Naive thymus-derived CD4-positive, alpha-beta T cell (primary cell): ENCODE measurements at regions not wholly inside any gene's neighbourhood (a gene's known extent, or its start where the extent isn't known, plus 50 kb on each side); places are given as distances from the start of the nearest gene placed in this dataset.
A peak's percentile ranks its signal among the peaks of the same experiment; 100 is the strongest.
"Not testable (repeated sequence)": the region's sequence is repeated elsewhere in the genome, so short reads cannot be mapped to it uniquely, and the experiment has no call there.

Experiments
- ATAC-seq: fragments of 150-1000 bp; cut with Tn5 transposase; 2 replicates; pipeline ENCODE4 v1.10.0; 2021; ENCODE audit warnings: mild to moderate bottlenecking, moderate library complexity
- CTCF ChIA-PET: fragments of 350-600 bp; sonication (Branson Sonifier 250); formaldehyde crosslinking; loops from one replicate; lab custom pipeline; 2021; ENCODE audit warnings: antibody characterized with exemption; lab: Charles Lee
- POLR2A ChIA-PET: fragments of 350-600 bp; sonication (Branson Sonifier 250); formaldehyde crosslinking; loops from one replicate; lab custom pipeline; 2021; ENCODE audit warnings: antibody characterized with exemption, inconsistent platforms; lab: Charles Lee
- DNase-seq, 9 donors: peaks; one replicate each; pipeline versions ENCODE4 v3.0.0 to v3.0.0-alpha.2; 2020 to 2022; ENCODE audit warnings: mixed read lengths in 1 of 9
- H3K27ac ChIP-seq: one replicate; pipeline ENCODE4 v1.7.0; 2013; ENCODE audit warnings: mild to moderate bottlenecking, low read depth, low read length, moderate library complexity
- H3K27me3 ChIP-seq, 2 donors: one replicate each; pipeline ENCODE4 v1.7.0; 2013; ENCODE audit warnings: low read length in 2 of 2, mild to moderate bottlenecking in 2 of 2, moderate library complexity in 2 of 2; ENCODE audit not compliant: control insufficient read depth in 2 of 2, insufficient read depth in 2 of 2
- H3K36me3 ChIP-seq, 3 experiments: 1 replicate in 2 of 3; 2 replicates in 1 of 3; pipeline ENCODE4 v1.7.0; 2013; ENCODE audit warnings: low read length in 3 of 3, mild to moderate bottlenecking in 3 of 3, moderate library complexity in 1 of 3; ENCODE audit not compliant: insufficient read depth in 3 of 3, control insufficient read depth in 2 of 3
- H3K4me1 ChIP-seq, 2 donors: one replicate each; pipeline ENCODE4 v1.7.0; 2013; ENCODE audit warnings: low read length in 2 of 2, mild to moderate bottlenecking in 2 of 2, moderate library complexity in 1 of 2; ENCODE audit not compliant: control insufficient read depth in 2 of 2, insufficient read depth in 2 of 2
- H3K4me3 ChIP-seq: 2 replicates; pipeline ENCODE4 v1.7.0; 2013; ENCODE audit warnings: mild to moderate bottlenecking, low read length
- H3K9me3 ChIP-seq, 3 experiments: 1 replicate in 2 of 3; 2 replicates in 1 of 3; pipeline ENCODE4 v1.7.0; 2013; ENCODE audit warnings: low read length in 3 of 3; ENCODE audit not compliant: control insufficient read depth in 2 of 3
- H3K27ac Mint-ChIP-seq, 9 donors: one replicate each; pipeline ENCODE4 v1.8.0; 2020 to 2022; ENCODE audit warnings: mixed read lengths in 9 of 9, mild to moderate bottlenecking in 8 of 9, moderate library complexity in 5 of 9, inconsistent platforms in 2 of 9
- H3K27me3 Mint-ChIP-seq, 5 donors: one replicate each; pipeline ENCODE4 v1.8.0; 2021 to 2022; ENCODE audit warnings: mixed read lengths in 5 of 5, mild to moderate bottlenecking in 1 of 5
- H3K36me3 Mint-ChIP-seq, 5 donors: one replicate each; pipeline ENCODE4 v1.8.0; 2020 to 2022; ENCODE audit warnings: mixed read lengths in 5 of 5, mild to moderate bottlenecking in 3 of 5, inconsistent platforms in 1 of 5
- H3K4me1 Mint-ChIP-seq, 7 donors: one replicate each; pipeline ENCODE4 v1.8.0; 2020 to 2022; ENCODE audit warnings: mixed read lengths in 7 of 7, mild to moderate bottlenecking in 3 of 7, inconsistent platforms in 1 of 7
- H3K4me3 Mint-ChIP-seq, 10 donors: one replicate each; pipeline ENCODE4 v1.8.0; 2020 to 2022; ENCODE audit warnings: mild to moderate bottlenecking in 10 of 10, mixed read lengths in 10 of 10, moderate library complexity in 6 of 10, inconsistent platforms in 2 of 10
- H3K9me3 Mint-ChIP-seq, 11 donors: one replicate each; pipeline ENCODE4 v1.8.0; 2020 to 2022; ENCODE audit warnings: mixed read lengths in 11 of 11, mild to moderate bottlenecking in 4 of 11, inconsistent platforms in 1 of 11, moderate library complexity in 1 of 11
- intact Hi-C, 2 donors: fragments of 100-400 bp; cut with micrococcal nuclease; formaldehyde crosslinking; loops; one replicate each; pipeline ENCODE4 v1.15.1; 2023

DNA sequence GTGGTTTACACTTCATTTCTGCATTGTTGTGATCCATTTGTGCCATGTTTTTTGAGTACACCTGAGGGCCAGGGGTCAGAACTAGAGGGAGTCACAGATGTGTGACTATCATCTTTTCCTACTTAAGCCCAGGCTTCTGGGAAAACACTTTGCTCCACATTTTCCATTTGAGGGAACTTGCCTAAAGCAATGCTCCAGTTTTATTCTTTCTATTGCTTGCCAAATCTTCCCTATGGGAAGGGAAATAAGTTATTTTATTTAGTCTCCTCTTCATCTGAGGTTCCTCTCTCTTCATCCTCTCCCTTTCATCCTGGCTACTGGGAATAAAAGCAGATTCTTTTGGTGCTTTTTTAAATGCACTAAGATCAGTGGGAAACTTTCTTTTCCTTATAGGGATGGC is 179.9 kb upstream of the PRSS58 start:
- Mint-ChIP-seq H3K4me3 (no peak overlapping the region), H3K9me3 (no peaks in the 10 kb centered on the region), H3K27me3 (no peaks in the 10 kb centered on the region), H3K27ac (no peak overlapping the region), H3K4me1 (peaks cover 35 to 68% (median 63%) of the 10 kb centered on the region in 7 donors), H3K36me3 (no peaks in the 10 kb centered on the region)
- H3K27ac ChIP-seq = no peak overlapping the region
- POLR2A ChIA-PET = interaction anchor here (0.7 kb wide), 1 partner anchor 16 kb away, joined by 3 read pairs; no protein-coding TSS in a partner anchor
- DNase-seq (no peak), ATAC-seq (no peak)
- H3K9me3 ChIP-seq = no peaks in the 10 kb centered on the region
- peaks cover 6 to 26% of the 10 kb centered on the region in 2 donors for H3K4me1 ChIP-seq
- H3K4me3 ChIP-seq = no peak overlapping the region
- CTCF ChIA-PET = no interaction called here
- H3K27me3 ChIP-seq = no peaks in the 10 kb centered on the region
- H3K36me3 ChIP-seq = no peaks in the 10 kb centered on the region
- intact Hi-C loops = loop anchor here (1.0 to 10.0 kb wide), 5 partner anchors 22 to 777 kb away; no protein-coding TSS in a partner anchor

DNA sequence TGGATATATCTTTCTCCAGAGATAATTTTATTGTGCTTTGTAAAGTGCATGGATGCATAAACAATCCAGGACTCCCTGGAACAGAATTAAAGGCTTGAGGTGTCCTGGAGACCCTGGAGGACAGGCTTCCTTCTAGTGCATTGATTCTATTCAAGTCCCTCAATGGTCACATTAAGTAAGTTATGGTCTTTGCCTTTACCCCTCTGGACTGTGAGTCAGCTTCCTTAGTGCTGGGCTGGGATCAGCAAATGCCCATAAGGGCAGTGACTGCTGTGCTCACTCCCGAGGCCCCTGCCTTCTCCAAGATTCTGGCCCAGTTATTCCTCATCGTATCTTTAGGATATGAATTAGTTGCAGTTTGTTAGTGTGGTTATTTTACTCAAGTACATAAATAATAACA is 178.7 kb upstream of the PRSS58 start:
- Mint-ChIP-seq H3K9me3 (no peaks in the 10 kb centered on the region), H3K36me3 (no peaks in the 10 kb centered on the region), H3K27me3 (no peaks in the 10 kb centered on the region), H3K4me1 (peaks cover 32 to 62% (median 57%) of the 10 kb centered on the region in 7 donors), H3K4me3 (peak overlapping the region in 1 of 10 donors; percentile 80), H3K27ac (no peak overlapping the region)
- intact Hi-C loops = loop anchor here in 1 of 2 donors (5.0 to 10.0 kb wide), 2 partner anchors 151 to 778 kb away; no protein-coding TSS in a partner anchor
- DNase-seq (no peak), ATAC-seq (no peak)
- Histone ChIP-seq H3K4me3 (no peak overlapping the region), H3K27me3 (no peaks in the 10 kb centered on the region), H3K4me1 (peaks cover 6 to 26% of the 10 kb centered on the region in 2 donors), H3K27ac (no peak overlapping the region), H3K36me3 (no peaks in the 10 kb centered on the region), H3K9me3 (no peaks in the 10 kb centered on the region)
- ChIA-PET CTCF (interaction anchor here (1.4 kb wide), 1 partner anchor 41 kb away, joined by 4 read pairs; no protein-coding TSS in a partner anchor), POLR2A (no interaction called here)

DNA sequence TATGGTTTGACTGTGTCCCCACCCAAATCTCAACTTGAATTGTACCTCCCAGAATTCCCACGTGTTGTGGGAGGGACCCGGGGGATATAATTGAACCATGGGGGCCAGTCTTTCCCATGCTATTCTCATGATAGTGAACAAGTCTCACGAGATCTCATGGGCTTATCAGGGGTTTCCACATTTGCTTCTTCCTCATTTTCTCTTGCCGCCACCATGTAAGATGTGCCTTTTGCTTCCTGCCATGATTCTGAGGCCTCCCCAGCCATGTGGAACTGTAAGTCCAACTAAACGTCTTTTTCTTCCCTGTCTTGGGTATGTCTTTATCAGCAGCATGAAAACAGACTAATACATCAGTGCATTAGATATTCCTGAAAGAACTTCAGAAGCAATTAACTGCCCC is 177.7 kb upstream of the PRSS58 start:
- not testable (repeated sequence) for H3K27ac ChIP-seq, H3K36me3 ChIP-seq, H3K36me3 Mint-ChIP-seq, DNase-seq, H3K9me3 ChIP-seq, H3K27me3 Mint-ChIP-seq, H3K4me3 ChIP-seq, H3K27me3 ChIP-seq, H3K9me3 Mint-ChIP-seq, ATAC-seq
- Mint-ChIP-seq H3K4me3 (peak overlapping the region in 9 of 10 donors; percentile 2 to 82 (median 66)), H3K4me1 (peaks cover 24 to 52% (median 47%) of the 10 kb centered on the region in 7 donors), H3K27ac (peak overlapping the region in 4 of 9 donors; percentile 8 to 85 (median 24))
- intact Hi-C loops = loop anchor here (2.0 to 10.0 kb wide), 3 partner anchors 23 to 779 kb away; no protein-coding TSS in a partner anchor
- H3K4me1 ChIP-seq = peaks cover 6 to 19% of the 10 kb centered on the region in 2 donors
- POLR2A ChIA-PET = interaction anchor here (1.7 kb wide), 1 partner anchor 7 kb away, joined by 4 read pairs; no protein-coding TSS in a partner anchor
- CTCF ChIA-PET = interaction anchor here (0.9 to 1.4 kb wide), 2 partner anchors 16 to 42 kb away, joined by 3 to 4 read pairs; no protein-coding TSS in a partner anchor

GRCh38 chr7:142434666-142435167 is 176.9 kb upstream of the PRSS58 start:
- ChIA-PET CTCF (interaction anchor here (0.8 to 1.6 kb wide), 6 partner anchors 10 to 100 kb away, joined by 3 to 5 read pairs (median 4); no protein-coding TSS in a partner anchor), POLR2A (interaction anchor here (0.9 to 2.6 kb wide), 6 partner anchors 8 to 376 kb away, joined by 4 to 12 read pairs (median 4); no protein-coding TSS in a partner anchor)
- H3K4me3 ChIP-seq = peak overlapping the region; percentile 52
- H3K4me1 ChIP-seq = peaks cover 6 to 12% of the 10 kb centered on the region in 2 donors
- H3K36me3 ChIP-seq = no peaks in the 10 kb centered on the region
- Mint-ChIP-seq H3K27me3 (peaks cover 0 to 8% (median 0%) of the 10 kb centered on the region in 5 donors), H3K36me3 (no peaks in the 10 kb centered on the region), H3K9me3 (no peaks in the 10 kb centered on the region), H3K27ac (peak overlapping the region; percentile 78 to 91 (median 85)), H3K4me1 (peaks cover 25 to 52% (median 46%) of the 10 kb centered on the region in 7 donors), H3K4me3 (peak overlapping the region; percentile 68 to 89 (median 82))
- peak overlapping the region; percentile 40 for H3K27ac ChIP-seq
- H3K9me3 ChIP-seq = no peaks in the 10 kb centered on the region
- ATAC-seq (no peak), DNase-seq (no peak)
- intact Hi-C loops = loop anchor here (2.0 to 10.0 kb wide), 3 partner anchors 22 to 780 kb away; no protein-coding TSS in a partner anchor
- H3K27me3 ChIP-seq = no peaks in the 10 kb centered on the region

DNA sequence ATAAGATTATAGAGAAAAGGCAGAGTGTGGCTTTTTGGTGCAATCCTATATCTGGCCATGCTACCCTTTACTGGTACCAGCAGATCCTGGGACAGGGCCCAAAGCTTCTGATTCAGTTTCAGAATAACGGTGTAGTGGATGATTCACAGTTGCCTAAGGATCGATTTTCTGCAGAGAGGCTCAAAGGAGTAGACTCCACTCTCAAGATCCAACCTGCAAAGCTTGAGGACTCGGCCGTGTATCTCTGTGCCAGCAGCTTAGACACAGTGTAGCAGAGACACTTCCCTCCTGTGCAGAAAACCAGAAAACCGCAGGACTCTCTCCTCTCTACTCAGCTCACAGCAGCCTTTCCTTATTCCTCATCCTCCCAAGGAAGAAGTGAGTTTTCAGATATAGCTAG is 176.3 kb upstream of the PRSS58 start:
- not testable (repeated sequence) for H3K9me3 ChIP-seq, H3K27me3 ChIP-seq, H3K36me3 ChIP-seq, H3K9me3 Mint-ChIP-seq, H3K36me3 Mint-ChIP-seq, H3K27ac ChIP-seq
- peaks cover 0 to 11% (median 0%) of the 10 kb centered on the region in 5 donors for H3K27me3 Mint-ChIP-seq
- H3K4me1 Mint-ChIP-seq = peaks cover 21 to 55% (median 46%) of the 10 kb centered on the region in 7 donors
- peak overlapping the region in 8 of 9 donors; percentile 78 to 91 (median 86) for H3K27ac Mint-ChIP-seq
- CTCF ChIA-PET = interaction anchor here (0.6 to 1.6 kb wide), 6 partner anchors 11 to 104 kb away, joined by 3 to 5 read pairs (median 4); no protein-coding TSS in a partner anchor
- peak overlapping the region; percentile 52 for H3K4me3 ChIP-seq
- H3K4me3 Mint-ChIP-seq = peak overlapping the region; percentile 68 to 89 (median 82)
- peak in 1 of 9 donors; percentile 8 for DNase-seq
- H3K4me1 ChIP-seq = peaks cover 6 to 11% of the 10 kb centered on the region in 2 donors
- intact Hi-C loops = loop anchor here (2.0 to 10.0 kb wide), 2 partner anchors 21 to 781 kb away; no protein-coding TSS in a partner anchor
- POLR2A ChIA-PET = interaction anchor here (0.7 to 2.6 kb wide), 8 partner anchors 9 to 376 kb away, joined by 4 to 12 read pairs (median 4); no protein-coding TSS in a partner anchor
- peak; percentile 63 for ATAC-seq

- Mint-ChIP-seq H3K36me3 (no peaks in the 10 kb centered on the region), H3K9me3 (no peaks in the 10 kb centered on the region), H3K4me3 (peak overlapping the region in 1 of 10 donors; percentile 22), H3K27ac (peak overlapping the region in 1 of 9 donors; percentile 40), H3K27me3 (peaks cover 0 to 17% (median 0%) of the 10 kb centered on the region in 5 donors), H3K4me1 (peaks cover 16 to 49% (median 40%) of the 10 kb centered on the region in 7 donors)
- CTCF ChIA-PET = no interaction called here
- Histone ChIP-seq H3K27me3 (no peaks in the 10 kb centered on the region), H3K36me3 (no peaks in the 10 kb centered on the region), H3K27ac (no peak overlapping the region), H3K9me3 (no peaks in the 10 kb centered on the region), H3K4me1 (peaks cover 6 to 11% of the 10 kb centered on the region in 2 donors), H3K4me3 (no peak overlapping the region)
- DNase-seq (no peak), ATAC-seq (no peak)
- intact Hi-C loops = loop anchor here in 1 of 2 donors (10.0 kb wide), 1 partner anchor 782 kb away; no protein-coding TSS in a partner anchor
- POLR2A ChIA-PET = interaction anchor here (2.6 kb wide), 1 partner anchor 365 kb away, joined by 12 read pairs; no protein-coding TSS in a partner anchor
Observed at GRCh38 chr7:142432377-142432776, 174.5 kb upstream of the PRSS58 start.
